ENCODE measurements at regions not wholly inside any gene's neighbourhood (a gene's known extent, or its start where the extent isn't known, plus 50 kb on each side); places are given as distances from the start of the nearest gene placed in this dataset.

- Mint-ChIP-seq H3K27me3 (peaks cover 12% of the 10 kb centered on the region), H3K4me3 (no peak overlapping the region), H3K27ac (no peak overlapping the region), H3K36me3 (ENCODE audit: low read depth) (no peaks in the 10 kb centered on the region), H3K4me1 (ENCODE audit: low read depth) (no peaks in the 10 kb centered on the region), H3K9me3 (no peaks in the 10 kb centered on the region)
- H3K27me3 ChIP-seq (ENCODE audit: control insufficient read depth in 1 of 2, insufficient read depth in 2 of 2, low read length in 2 of 2) = no peaks in the 10 kb centered on the region
- no peak for ATAC-seq (ENCODE audit: poor library complexity)
- H3K27ac ChIP-seq (ENCODE audit: low read depth in 1 of 2, low read length in 2 of 2) = no peak overlapping the region
- ChIA-PET CTCF (no interaction called here), POLR2A (no interaction called here)
- H3K4me3 ChIP-seq (ENCODE audit: low read length) = no peak overlapping the region
- H3K36me3 ChIP-seq (ENCODE audit: insufficient read depth, low read length) = no peaks in the 10 kb centered on the region
- H3K9me3 ChIP-seq (ENCODE audit: control insufficient read depth in 1 of 2, insufficient read depth in 1 of 2, low read length in 2 of 2) = peaks cover 0 to 6% of the 10 kb centered on the region in 2 experiments
- intact Hi-C loops (cut with DNase I, micrococcal nuclease) = no loop called here
- no peak for TF ChIP-seq CTCF (IDR thresholded peaks at IDR 0.05)
- H3K4me1 ChIP-seq (ENCODE audit: insufficient read depth, low read length) = no peaks in the 10 kb centered on the region
- no peak for DNase-seq
Measured at GRCh38 chr2:16038621-16039020, 98.3 kb downstream of the MYCN start.

- no peak for TF ChIP-seq CTCF (IDR thresholded peaks at IDR 0.05)
- H3K4me3 ChIP-seq (ENCODE audit: low read length) = no peak overlapping the region
- Mint-ChIP-seq H3K27me3 (peaks cover 12% of the 10 kb centered on the region), H3K4me3 (no peak overlapping the region), H3K36me3 (ENCODE audit: low read depth) (no peaks in the 10 kb centered on the region), H3K4me1 (ENCODE audit: low read depth) (no peaks in the 10 kb centered on the region), H3K9me3 (no peaks in the 10 kb centered on the region), H3K27ac (no peak overlapping the region)
- no peak for ATAC-seq (ENCODE audit: poor library complexity)
- peaks cover 0 to 13% of the 10 kb centered on the region in 2 experiments for H3K9me3 ChIP-seq (ENCODE audit: control insufficient read depth in 1 of 2, insufficient read depth in 1 of 2, low read length in 2 of 2)
- H3K27ac ChIP-seq (ENCODE audit: low read depth in 1 of 2, low read length in 2 of 2) = no peak overlapping the region
- H3K36me3 ChIP-seq (ENCODE audit: insufficient read depth, low read length) = no peaks in the 10 kb centered on the region
- intact Hi-C loops (cut with DNase I, micrococcal nuclease) = no loop called here
- ChIA-PET POLR2A (no interaction called here), CTCF (no interaction called here)
- H3K4me1 ChIP-seq (ENCODE audit: insufficient read depth, low read length) = no peaks in the 10 kb centered on the region
- DNase-seq = no peak
- no peaks in the 10 kb centered on the region for H3K27me3 ChIP-seq (ENCODE audit: control insufficient read depth in 1 of 2, insufficient read depth in 2 of 2, low read length in 2 of 2)
Measured at GRCh38 chr2:16037808-16038457, 97.6 kb downstream of the MYCN start.

GRCh38 chr2:16036951-16037350, 96.6 kb downstream of the MYCN start:
- Mint-ChIP-seq H3K27me3 (peaks cover 6% of the 10 kb centered on the region), H3K36me3 (ENCODE audit: low read depth) (no peaks in the 10 kb centered on the region), H3K9me3 (no peaks in the 10 kb centered on the region), H3K27ac (no peak overlapping the region), H3K4me1 (ENCODE audit: low read depth) (no peaks in the 10 kb centered on the region), H3K4me3 (no peak overlapping the region)
- Histone ChIP-seq H3K36me3 (ENCODE audit: insufficient read depth, low read length) (no peaks in the 10 kb centered on the region), H3K4me1 (ENCODE audit: insufficient read depth, low read length) (no peaks in the 10 kb centered on the region), H3K27ac (ENCODE audit: low read depth in 1 of 2, low read length in 2 of 2) (no peak overlapping the region), H3K9me3 (ENCODE audit: control insufficient read depth in 1 of 2, insufficient read depth in 1 of 2, low read length in 2 of 2) (peaks cover 0 to 19% of the 10 kb centered on the region in 2 experiments), H3K4me3 (ENCODE audit: low read length) (no peak overlapping the region), H3K27me3 (ENCODE audit: control insufficient read depth in 1 of 2, insufficient read depth in 2 of 2, low read length in 2 of 2) (no peaks in the 10 kb centered on the region)
- no peak for ATAC-seq (ENCODE audit: poor library complexity)
- ChIA-PET POLR2A (no interaction called here), CTCF (no interaction called here)
- no peak for TF ChIP-seq CTCF (IDR thresholded peaks at IDR 0.05)
- DNase-seq = no peak
- intact Hi-C loops (cut with DNase I, micrococcal nuclease) = no loop called here
